Upper lobe of left lung (tissue), 6 donors: ENCODE measurements at regions not wholly inside any gene's neighbourhood (a gene's known extent, or its start where the extent isn't known, plus 50 kb on each side); places are given as distances from the start of the nearest gene placed in this dataset.

Source experiments
- ATAC-seq, 2 donors: fragments of 200-7000 bp; cut with Tn5 transposase; one replicate each; pipeline ENCODE4 v1.9.1; 2022; ENCODE audit warnings: mild to moderate bottlenecking in 2 of 2, moderate library complexity in 2 of 2; ENCODE audit not compliant: low FRiP score in 2 of 2
- DNase-seq, 2 donors: peaks; one replicate each; pipeline ENCODE4 v3.0.0-alpha.2; 2019 to 2020
- H3K27ac ChIP-seq, 4 donors: fragments of 200-600 bp; sonication (generic); one replicate each; pipeline ENCODE4 v1.5.1; 2016 to 2019
- H3K27me3 ChIP-seq, 4 donors: fragments of 200-600 bp; sonication (generic); one replicate each; pipeline ENCODE4 v1.5.1; 2017 to 2019
- H3K36me3 ChIP-seq, 4 donors: fragments of 200-600 bp; sonication (generic); one replicate each; pipeline ENCODE4 v1.5.1; 2016 to 2019
- H3K4me1 ChIP-seq, 4 donors: fragments of 200-600 bp; sonication (generic); one replicate each; pipeline ENCODE4 v1.5.1; 2018 to 2019
- H3K4me3 ChIP-seq, 4 donors: fragments of 200-600 bp; sonication (generic); one replicate each; pipeline ENCODE4 v1.5.1; 2017 to 2019; ENCODE audit warnings: mild to moderate bottlenecking in 2 of 4, moderate library complexity in 1 of 4
- H3K9me3 ChIP-seq, 4 donors: fragments of 200-600 bp; sonication (generic); one replicate each; pipeline ENCODE4 v1.5.1; 2018 to 2019
- CTCF ChIP-seq, 6 experiments: fragments of 450-650 bp in 4 of 6; fragments of 200-600 bp in 2 of 6; sonication (generic) in 2 of 6; IDR thresholded peaks; one replicate each; pipeline ENCODE4 v1.5.1; 2016 to 2019; ENCODE audit warnings: antibody characterized with exemption in 6 of 6
- EP300 ChIP-seq, 4 donors: sonication (generic); formaldehyde crosslinking; IDR thresholded peaks; one replicate each; pipeline ENCODE4 v1.5.1; 2017; ENCODE audit warnings: antibody characterized with exemption in 4 of 4, control low read depth in 2 of 4
- POLR2A ChIP-seq, 4 donors: fragments of 450-650 bp; IDR thresholded peaks; one replicate each; pipeline ENCODE4 v1.5.1; 2016 to 2017; ENCODE audit warnings: antibody characterized with exemption in 4 of 4, mild to moderate bottlenecking in 2 of 4
- POLR2AphosphoS5 ChIP-seq, 2 donors: sonication (generic); formaldehyde crosslinking; IDR thresholded peaks; one replicate each; pipeline ENCODE4 v1.5.1; 2017; ENCODE audit warnings: antibody characterized with exemption in 2 of 2
- WGBS, 2 donors: methylation state at CpG; one replicate each; pipeline ENCODE4 v1.1.5; 2017 to 2018; 5-methylcytosine and 5-hydroxymethylcytosine counted together
- donor health status: DM: no; HTN: no; CAD: no; lungs with moderate emphysema.
- donor health status: DM: no; HTN: yes; CAD: no; lungs with severe emphysema.

GRCh38 chrY:19015854-19016253 lies 242.3 kb upstream of the HSFY2 start:
- no peaks in the 10 kb centered on the region for H3K9me3 ChIP-seq
- no peaks in the 10 kb centered on the region for H3K27me3 ChIP-seq
- H3K27ac ChIP-seq, result no peak overlapping the region
- no peak for ATAC-seq
- no peak overlapping the region for H3K4me3 ChIP-seq
- 83% methylated on average over 2 of the region's 2 CpGs; no CpG with 5 or more reads in 1 of the 2 donors for WGBS, 2 donors
- TF ChIP-seq POLR2AphosphoS5 (IDR thresholded peaks at IDR 0.05) (no peak), EP300 (IDR thresholded peaks at IDR 0.05) (no peak), POLR2A (IDR thresholded peaks at IDR 0.05) (no peak), CTCF (IDR thresholded peaks at IDR 0.05) (no peak)
- no peaks in the 10 kb centered on the region for H3K4me1 ChIP-seq
- no peaks in the 10 kb centered on the region for H3K36me3 ChIP-seq
- DNase-seq, result no peak

DNA sequence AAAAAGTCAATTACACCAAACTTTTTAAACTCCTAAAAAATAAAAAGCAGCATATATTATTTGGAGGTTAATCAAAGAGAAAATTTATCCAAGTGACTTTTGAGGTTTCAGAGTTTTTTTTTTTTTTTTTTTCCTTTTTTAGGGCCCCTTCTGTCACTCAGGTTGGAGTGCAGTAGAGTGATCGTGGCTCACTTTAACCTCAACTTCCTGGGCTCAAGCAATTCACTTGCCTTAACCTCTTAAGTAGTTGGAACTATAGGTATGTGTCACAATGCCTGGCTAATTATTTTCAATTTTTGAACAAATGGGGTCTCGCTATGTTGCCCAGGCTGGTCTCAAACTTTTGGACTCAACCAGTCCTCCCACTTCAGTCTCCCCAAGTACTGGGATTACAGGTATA lies 241.7 kb upstream of the HSFY2 start:
- Histone ChIP-seq H3K4me3 (no peak overlapping the region), H3K4me1 (no peaks in the 10 kb centered on the region), H3K27me3 (no peaks in the 10 kb centered on the region), H3K36me3 (no peaks in the 10 kb centered on the region), H3K27ac (no peak overlapping the region), H3K9me3 (no peaks in the 10 kb centered on the region)
- 61% methylated on average over 2 of the region's 2 CpGs; no CpG with 5 or more reads in 1 of the 2 donors for WGBS, 2 donors
- TF ChIP-seq POLR2AphosphoS5 (IDR thresholded peaks at IDR 0.05) (no peak), POLR2A (IDR thresholded peaks at IDR 0.05) (no peak), EP300 (IDR thresholded peaks at IDR 0.05) (no peak), CTCF (IDR thresholded peaks at IDR 0.05) (no peak)
- ATAC-seq (no peak), DNase-seq (no peak)

DNA sequence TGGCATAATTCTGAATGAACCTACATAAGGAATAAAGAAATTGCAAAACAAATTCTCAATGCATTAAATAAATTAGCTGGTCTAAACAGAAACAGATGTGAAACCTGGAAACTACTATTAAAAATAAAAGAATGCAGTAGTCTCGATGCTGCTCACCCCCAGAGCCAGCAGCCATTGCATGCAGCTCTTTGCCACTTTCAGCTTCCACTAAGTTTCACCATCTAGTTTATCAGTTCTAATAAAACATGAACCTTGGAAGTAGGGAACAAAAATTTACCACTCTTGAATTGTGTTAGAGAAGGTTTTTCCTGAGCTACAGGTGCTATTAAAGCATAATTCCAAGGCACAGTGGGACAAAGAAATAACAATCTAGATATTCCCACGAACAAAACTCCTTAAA lies 239.4 kb upstream of the HSFY2 start:
- no peaks in the 10 kb centered on the region for H3K27me3 ChIP-seq
- ATAC-seq, result no peak
- no peak overlapping the region for H3K27ac ChIP-seq
- H3K4me1 ChIP-seq, result no peaks in the 10 kb centered on the region
- no peak for DNase-seq
- WGBS, 2 donors, result 79% methylated on average over 2 of the region's 2 CpGs; no CpG with 5 or more reads in 1 of the 2 donors
- no peaks in the 10 kb centered on the region for H3K9me3 ChIP-seq
- H3K36me3 ChIP-seq, result no peaks in the 10 kb centered on the region
- no peak for TF ChIP-seq POLR2AphosphoS5 (IDR thresholded peaks at IDR 0.05)
- TF ChIP-seq POLR2A (IDR thresholded peaks at IDR 0.05), result no peak
- no peak for TF ChIP-seq EP300 (IDR thresholded peaks at IDR 0.05)
- TF ChIP-seq CTCF (IDR thresholded peaks at IDR 0.05), result no peak
- H3K4me3 ChIP-seq, result no peak overlapping the region

- H3K27me3 ChIP-seq, result no peaks in the 10 kb centered on the region
- DNase-seq (no peak), ATAC-seq (no peak)
- 56% methylated on average over 3 of the region's 3 CpGs; no CpG with 5 or more reads in 1 of the 2 donors for WGBS, 2 donors
- no peak overlapping the region for H3K27ac ChIP-seq
- H3K4me1 ChIP-seq, result no peaks in the 10 kb centered on the region
- H3K36me3 ChIP-seq, result no peaks in the 10 kb centered on the region
- H3K9me3 ChIP-seq, result no peaks in the 10 kb centered on the region
- no peak for TF ChIP-seq CTCF (IDR thresholded peaks at IDR 0.05)
- TF ChIP-seq POLR2AphosphoS5 (IDR thresholded peaks at IDR 0.05), result no peak
- TF ChIP-seq POLR2A (IDR thresholded peaks at IDR 0.05), result no peak
- no peak for TF ChIP-seq EP300 (IDR thresholded peaks at IDR 0.05)
- H3K4me3 ChIP-seq, result no peak overlapping the region
Measured at GRCh38 chrY:19011605-19012090, 238.1 kb upstream of the HSFY2 start.

DNA sequence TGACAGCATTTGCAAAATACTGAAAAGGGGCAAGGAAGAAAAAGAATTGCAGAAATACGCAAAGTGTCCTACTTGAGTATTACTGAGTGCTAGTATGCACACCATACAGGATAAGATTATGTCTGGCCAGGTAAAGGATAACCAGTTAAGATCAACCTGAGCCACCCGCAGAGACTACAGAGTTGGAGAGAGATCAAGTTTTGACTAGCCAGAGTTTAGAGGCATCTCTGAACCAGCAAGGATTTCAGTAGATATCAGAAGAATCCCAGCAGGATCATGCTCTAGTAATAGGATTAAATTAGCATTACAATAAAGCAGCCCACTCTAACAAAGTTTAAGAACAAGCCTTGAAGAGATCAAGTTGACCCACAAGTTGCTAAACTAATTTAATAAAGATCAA lies 232.7 kb upstream of the HSFY2 start:
- no peak overlapping the region for H3K27ac ChIP-seq
- H3K4me1 ChIP-seq, result no peaks in the 10 kb centered on the region
- no peak overlapping the region for H3K4me3 ChIP-seq
- 98% methylated on average over 2 of the region's 2 CpGs; no CpG with 5 or more reads in 1 of the 2 donors for WGBS, 2 donors
- no peaks in the 10 kb centered on the region for H3K9me3 ChIP-seq
- no peak for ATAC-seq
- H3K27me3 ChIP-seq, result no peaks in the 10 kb centered on the region
- no peak for DNase-seq
- TF ChIP-seq CTCF (IDR thresholded peaks at IDR 0.05) (no peak), POLR2AphosphoS5 (IDR thresholded peaks at IDR 0.05) (no peak), EP300 (IDR thresholded peaks at IDR 0.05) (no peak), POLR2A (IDR thresholded peaks at IDR 0.05) (no peak)
- H3K36me3 ChIP-seq, result no peaks in the 10 kb centered on the region
